B cell (primary cell): ENCODE measurements at regions not wholly inside any gene's neighbourhood (a gene's known extent, or its start where the extent isn't known, plus 50 kb on each side); places are given as distances from the start of the nearest gene placed in this dataset.

Experiments
- ATAC-seq: fragments of 200-7000 bp; cut with Tn5 transposase; one replicate; pipeline ENCODE4 v1.10.0; 2021; ENCODE audit warnings: low read depth, mild to moderate bottlenecking, moderate number of reproducible peaks, moderate library complexity
- CTCF ChIA-PET: fragments of 350-600 bp; sonication (Branson Sonifier 250); formaldehyde crosslinking; loops from one replicate; lab custom pipeline; 2021; ENCODE audit warnings: antibody characterized with exemption, inconsistent platforms; lab: Charles Lee
- POLR2A ChIA-PET: fragments of 350-600 bp; sonication (Branson Sonifier 250); formaldehyde crosslinking; loops from one replicate; lab custom pipeline; 2021; ENCODE audit warnings: antibody characterized with exemption; lab: Charles Lee
- DNase-seq: peaks from one replicate; pipeline ENCODE4 v3.0.0; 2013
- H2AFZ ChIP-seq: 2 replicates; pipeline ENCODE4 v1.6.1; 2012; ENCODE audit warnings: mild to moderate bottlenecking, low read depth, low read length; ENCODE audit not compliant: insufficient read depth, poor library complexity, severe bottlenecking
- H3K27ac ChIP-seq, 2 donors: 1 replicate in 1 of 2; 2 replicates in 1 of 2; pipeline ENCODE4 v1.5.1; 2012 to 2013; ENCODE audit warnings: low read length in 2 of 2, mild to moderate bottlenecking in 2 of 2, moderate library complexity in 1 of 2
- H3K27me3 ChIP-seq, 4 experiments: fragments of 200-600 bp in 1 of 4; sonication (generic) in 1 of 4; replicated peaks in 1 of 4; 1 replicate in 2 of 4; 2 replicates in 2 of 4; pipeline versions ENCODE4 v1.6.1 to v1.7.0; 2013 to 2016; ENCODE audit warnings: low read length in 3 of 4, mild to moderate bottlenecking in 2 of 4, mixed read lengths in 1 of 4, moderate library complexity in 1 of 4; ENCODE audit not compliant: insufficient read depth in 4 of 4, control insufficient read depth in 3 of 4; ENCODE audit errors: control extremely low read depth in 1 of 4
- H3K36me3 ChIP-seq, 2 experiments: replicated peaks in 1 of 2; 1 replicate in 1 of 2; 2 replicates in 1 of 2; pipeline versions ENCODE4 v1.6.1 to v1.7.1; 2013; ENCODE audit warnings: low read length in 1 of 2; ENCODE audit not compliant: insufficient read depth in 2 of 2, control insufficient read depth in 1 of 2; ENCODE audit errors: control extremely low read depth in 1 of 2, extremely low read depth in 1 of 2
- H3K4me1 ChIP-seq, 2 donors: fragments of 200-600 bp in 1 of 2; sonication (generic) in 1 of 2; 1 replicate in 1 of 2; 2 replicates in 1 of 2; pipeline versions ENCODE4 v1.5.1 to v1.6.1; 2013 to 2017; ENCODE audit warnings: low read length in 2 of 2; ENCODE audit not compliant: control insufficient read depth in 2 of 2, insufficient read depth in 2 of 2
- H3K4me2 ChIP-seq: replicated peaks from 2 replicates; pipeline ENCODE3; 2012; ENCODE audit warnings: mild to moderate bottlenecking, low read depth, low read length; ENCODE audit not compliant: poor library complexity, severe bottlenecking
- H3K4me3 ChIP-seq, 5 experiments: fragments of 200-600 bp in 1 of 5; sonication (generic) in 1 of 5; 1 replicate in 3 of 5; 2 replicates in 2 of 5; pipeline versions ENCODE4 v1.5.1 to v1.7.0; 2011 to 2016; ENCODE audit warnings: low read length in 4 of 5, mild to moderate bottlenecking in 4 of 5, low read depth in 2 of 5, control low read depth in 1 of 5, moderate library complexity in 1 of 5; ENCODE audit not compliant: insufficient read depth in 1 of 5; ENCODE audit errors: control extremely low read depth in 1 of 5, extremely low read depth in 1 of 5
- H3K79me2 ChIP-seq: fragments of 200-600 bp; sonication (generic); one replicate; pipeline ENCODE4 v1.6.0; 2016; ENCODE audit warnings: low read length; ENCODE audit not compliant: control insufficient read depth, insufficient read depth
- H3K9ac ChIP-seq: fragments of 200-600 bp; sonication (generic); 2 replicates; pipeline ENCODE4 v1.6.1; 2017; ENCODE audit warnings: mild to moderate bottlenecking, low read length, moderate library complexity
- H3K9me3 ChIP-seq, 3 donors: one replicate each; pipeline versions ENCODE4 v1.6.1 to v1.7.1; 2013; ENCODE audit warnings: low read length in 2 of 3; ENCODE audit not compliant: control insufficient read depth in 2 of 3, insufficient read depth in 1 of 3; ENCODE audit errors: control extremely low read depth in 1 of 3
- H4K20me1 ChIP-seq: 2 replicates; pipeline ENCODE4 v1.6.0; 2012; ENCODE audit warnings: mild to moderate bottlenecking, low read length; ENCODE audit not compliant: insufficient read depth, control insufficient read depth, poor library complexity, severe bottlenecking
- H3K27ac Mint-ChIP-seq: one replicate; pipeline ENCODE4 v1.8.0; 2021; ENCODE audit warnings: mixed read lengths
- H3K27me3 Mint-ChIP-seq: one replicate; pipeline ENCODE4 v1.8.0; 2021; ENCODE audit warnings: mixed read lengths
- H3K4me1 Mint-ChIP-seq: one replicate; pipeline ENCODE4 v1.8.0; 2021; ENCODE audit warnings: mixed read lengths
- H3K4me3 Mint-ChIP-seq: one replicate; pipeline ENCODE4 v1.8.0; 2021; ENCODE audit warnings: mixed read lengths
- H3K9me3 Mint-ChIP-seq: one replicate; pipeline ENCODE4 v1.8.0; 2022; ENCODE audit warnings: mixed read lengths; ENCODE audit not compliant: insufficient read depth
- EZH2 ChIP-seq: IDR thresholded peaks from 2 replicates; pipeline ENCODE4 v1.6.1; 2012; ENCODE audit warnings: borderline replicate concordance, low read depth, mild to moderate bottlenecking, moderate library complexity, low read length; ENCODE audit not compliant: insufficient read depth, poor library complexity, severe bottlenecking
- WGBS: methylation state at CpG from one replicate; pipeline ENCODE4 v1.1.5; 2013; ENCODE audit warnings: missing lambda C conversion rate; ENCODE audit not compliant: insufficient coverage; 5-methylcytosine and 5-hydroxymethylcytosine counted together
- intact Hi-C: fragments of 100-400 bp; cut with micrococcal nuclease; formaldehyde crosslinking; loops from one replicate; pipeline ENCODE4 v1.10.0; 2022
- TF ChIP-seq, protein P1 (sequence below): fragments of 200-600 bp; IDR thresholded peaks from one replicate; pipeline ENCODE4 v1.8.0; 2022; ENCODE audit warnings: antibody characterized with exemption, mild to moderate bottlenecking

DNA sequence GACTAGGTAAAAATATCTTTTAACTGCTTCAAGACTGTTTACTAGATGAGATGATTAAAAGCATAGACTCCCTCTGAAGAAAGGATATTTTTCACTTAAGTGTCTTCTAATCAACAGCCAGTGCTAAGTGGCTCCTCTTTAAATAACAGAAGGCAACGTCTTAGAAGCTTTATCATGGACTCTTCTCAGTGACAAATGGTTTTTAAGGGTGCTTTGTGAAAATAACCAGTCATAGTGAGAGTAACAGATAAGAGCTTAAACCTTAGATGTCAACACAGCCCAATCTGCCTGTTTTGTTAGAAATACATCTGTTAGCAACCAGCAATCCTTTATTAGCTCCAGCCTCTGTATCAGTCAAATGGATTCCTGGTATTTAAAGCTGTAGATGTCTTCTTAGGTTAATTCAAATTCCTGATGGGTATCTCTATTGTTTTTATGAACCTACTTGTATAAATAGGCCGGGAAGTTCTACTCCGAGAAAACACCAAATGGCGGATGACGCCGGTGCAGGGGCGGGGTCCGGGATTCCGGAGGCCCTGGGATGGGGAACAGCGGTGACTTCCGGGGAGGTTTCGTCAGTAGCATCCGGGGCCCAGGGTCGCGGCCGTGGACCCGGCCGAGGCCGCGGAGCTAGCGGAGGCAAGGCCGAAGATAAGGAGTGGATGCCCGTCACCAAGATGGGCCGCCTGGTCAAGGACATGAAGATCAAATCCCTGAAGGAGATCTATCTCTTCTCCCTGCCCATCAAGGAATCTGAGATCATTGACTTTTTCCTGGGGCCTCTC lies 285.4 kb downstream of the GPR37 start:
- intact Hi-C loops = no loop called here
- Mint-ChIP-seq H3K4me1 (no peaks in the 10 kb centered on the region), H3K9me3 (peaks cover 5% of the 10 kb centered on the region), H3K27me3 (no peaks in the 10 kb centered on the region), H3K27ac (no peak overlapping the region), H3K4me3 (no peak overlapping the region)
- ChIA-PET CTCF (no interaction called here), POLR2A (no interaction called here)
- no peaks in the 10 kb centered on the region for H3K79me2 ChIP-seq
- H3K4me2 ChIP-seq = no peak overlapping the region
- H4K20me1 ChIP-seq = no peaks in the 10 kb centered on the region
- H3K4me1 ChIP-seq = no peaks in the 10 kb centered on the region
- H3K36me3 ChIP-seq = no peaks in the 10 kb centered on the region
- no peak for TF ChIP-seq EZH2
- no peak overlapping the region for H3K4me3 ChIP-seq
- H3K27ac ChIP-seq = no peak overlapping the region
- H3K9ac ChIP-seq = no peak overlapping the region
- 96% methylated on average over 23 of the region's 24 CpGs for WGBS
- no peaks in the 10 kb centered on the region for H3K27me3 ChIP-seq
- DNase-seq = no peak
- no peaks in the 10 kb centered on the region for H3K9me3 ChIP-seq
- ATAC-seq = no peak
- no peak overlapping the region for H2AFZ ChIP-seq

DNA sequence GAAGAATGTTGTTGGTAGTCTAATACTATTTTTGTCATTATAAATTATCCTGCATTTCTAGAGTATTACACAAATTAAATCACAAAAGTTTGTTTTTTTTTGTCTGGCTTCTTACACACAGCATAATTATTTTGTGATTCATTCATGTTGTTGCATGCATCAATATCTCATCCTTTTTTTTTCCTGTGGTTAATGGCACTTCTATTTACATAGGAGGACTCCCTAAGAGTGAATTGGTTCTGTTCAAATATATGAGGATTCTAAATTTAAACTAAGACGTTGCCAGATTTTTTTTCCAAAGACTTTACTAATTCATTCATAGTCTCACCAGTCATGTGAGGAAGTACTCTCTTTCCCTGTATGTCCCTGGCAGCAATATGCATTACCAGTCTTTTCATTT lies 303.3 kb downstream of the GPR37 start:
- POLR2A ChIA-PET = no interaction called here
- no peaks in the 10 kb centered on the region for H3K36me3 ChIP-seq
- no peak overlapping the region for H3K27ac Mint-ChIP-seq
- H3K9me3 Mint-ChIP-seq = peaks cover 2% of the 10 kb centered on the region
- no peak overlapping the region for H3K9ac ChIP-seq
- no peaks in the 10 kb centered on the region for H3K79me2 ChIP-seq
- no CpG with 5 or more reads among the region's 1 CpG for WGBS
- no peak overlapping the region for H2AFZ ChIP-seq
- TF ChIP-seq EZH2 = no peak
- TF ChIP-seq, protein P1, sequence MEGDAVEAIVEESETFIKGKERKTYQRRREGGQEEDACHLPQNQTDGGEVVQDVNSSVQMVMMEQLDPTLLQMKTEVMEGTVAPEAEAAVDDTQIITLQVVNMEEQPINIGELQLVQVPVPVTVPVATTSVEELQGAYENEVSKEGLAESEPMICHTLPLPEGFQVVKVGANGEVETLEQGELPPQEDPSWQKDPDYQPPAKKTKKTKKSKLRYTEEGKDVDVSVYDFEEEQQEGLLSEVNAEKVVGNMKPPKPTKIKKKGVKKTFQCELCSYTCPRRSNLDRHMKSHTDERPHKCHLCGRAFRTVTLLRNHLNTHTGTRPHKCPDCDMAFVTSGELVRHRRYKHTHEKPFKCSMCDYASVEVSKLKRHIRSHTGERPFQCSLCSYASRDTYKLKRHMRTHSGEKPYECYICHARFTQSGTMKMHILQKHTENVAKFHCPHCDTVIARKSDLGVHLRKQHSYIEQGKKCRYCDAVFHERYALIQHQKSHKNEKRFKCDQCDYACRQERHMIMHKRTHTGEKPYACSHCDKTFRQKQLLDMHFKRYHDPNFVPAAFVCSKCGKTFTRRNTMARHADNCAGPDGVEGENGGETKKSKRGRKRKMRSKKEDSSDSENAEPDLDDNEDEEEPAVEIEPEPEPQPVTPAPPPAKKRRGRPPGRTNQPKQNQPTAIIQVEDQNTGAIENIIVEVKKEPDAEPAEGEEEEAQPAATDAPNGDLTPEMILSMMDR = no peak
- H3K27me3 Mint-ChIP-seq = no peaks in the 10 kb centered on the region
- no peaks in the 10 kb centered on the region for H3K4me1 ChIP-seq
- intact Hi-C loops = no loop called here
- H3K4me2 ChIP-seq = no peak overlapping the region
- no peak overlapping the region for H3K4me3 ChIP-seq
- H3K4me3 Mint-ChIP-seq = no peak overlapping the region
- H3K27me3 ChIP-seq = no peaks in the 10 kb centered on the region
- H3K9me3 ChIP-seq = no peaks in the 10 kb centered on the region
- H4K20me1 ChIP-seq = no peaks in the 10 kb centered on the region
- DNase-seq = no peak
- H3K27ac ChIP-seq = no peak overlapping the region
- CTCF ChIA-PET = no interaction called here
- H3K4me1 Mint-ChIP-seq = no peaks in the 10 kb centered on the region
- ATAC-seq = no peak
